ENCODE measurements at regions not wholly inside any gene's neighbourhood (a gene's known extent, or its start where the extent isn't known, plus 50 kb on each side); places are given as distances from the start of the nearest gene placed in this dataset.

DNA sequence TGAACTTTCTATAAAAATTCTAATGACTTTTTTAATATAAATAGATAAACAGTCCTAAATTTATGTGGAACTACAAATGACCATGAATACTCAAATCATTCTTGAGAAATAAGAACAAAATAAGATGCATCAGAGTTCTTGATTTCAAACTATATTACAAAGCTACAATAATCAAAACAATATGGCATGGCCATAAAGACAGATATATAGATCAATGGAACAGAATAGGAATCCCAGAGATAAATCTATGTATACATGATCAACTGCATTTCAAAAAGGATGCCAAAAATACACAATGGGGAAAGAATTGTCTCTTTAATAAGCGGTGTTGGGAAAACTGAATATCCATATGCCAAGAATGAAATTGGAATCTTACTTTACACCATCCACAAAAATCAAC, 98.4 kb upstream of the IL15 start:
- TF ChIP-seq POLR2AphosphoS5 (IDR thresholded peaks at IDR 0.05): no peak
- TF ChIP-seq, protein P1, sequence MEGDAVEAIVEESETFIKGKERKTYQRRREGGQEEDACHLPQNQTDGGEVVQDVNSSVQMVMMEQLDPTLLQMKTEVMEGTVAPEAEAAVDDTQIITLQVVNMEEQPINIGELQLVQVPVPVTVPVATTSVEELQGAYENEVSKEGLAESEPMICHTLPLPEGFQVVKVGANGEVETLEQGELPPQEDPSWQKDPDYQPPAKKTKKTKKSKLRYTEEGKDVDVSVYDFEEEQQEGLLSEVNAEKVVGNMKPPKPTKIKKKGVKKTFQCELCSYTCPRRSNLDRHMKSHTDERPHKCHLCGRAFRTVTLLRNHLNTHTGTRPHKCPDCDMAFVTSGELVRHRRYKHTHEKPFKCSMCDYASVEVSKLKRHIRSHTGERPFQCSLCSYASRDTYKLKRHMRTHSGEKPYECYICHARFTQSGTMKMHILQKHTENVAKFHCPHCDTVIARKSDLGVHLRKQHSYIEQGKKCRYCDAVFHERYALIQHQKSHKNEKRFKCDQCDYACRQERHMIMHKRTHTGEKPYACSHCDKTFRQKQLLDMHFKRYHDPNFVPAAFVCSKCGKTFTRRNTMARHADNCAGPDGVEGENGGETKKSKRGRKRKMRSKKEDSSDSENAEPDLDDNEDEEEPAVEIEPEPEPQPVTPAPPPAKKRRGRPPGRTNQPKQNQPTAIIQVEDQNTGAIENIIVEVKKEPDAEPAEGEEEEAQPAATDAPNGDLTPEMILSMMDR (IDR thresholded peaks at IDR 0.05): no peak
- no peak for TF ChIP-seq POLR2A (IDR thresholded peaks at IDR 0.05; ENCODE audit: low read depth)
